ENCODE measurements at regions not wholly inside any gene's neighbourhood (a gene's known extent, or its start where the extent isn't known, plus 50 kb on each side); places are given as distances from the start of the nearest gene placed in this dataset.

DNA sequence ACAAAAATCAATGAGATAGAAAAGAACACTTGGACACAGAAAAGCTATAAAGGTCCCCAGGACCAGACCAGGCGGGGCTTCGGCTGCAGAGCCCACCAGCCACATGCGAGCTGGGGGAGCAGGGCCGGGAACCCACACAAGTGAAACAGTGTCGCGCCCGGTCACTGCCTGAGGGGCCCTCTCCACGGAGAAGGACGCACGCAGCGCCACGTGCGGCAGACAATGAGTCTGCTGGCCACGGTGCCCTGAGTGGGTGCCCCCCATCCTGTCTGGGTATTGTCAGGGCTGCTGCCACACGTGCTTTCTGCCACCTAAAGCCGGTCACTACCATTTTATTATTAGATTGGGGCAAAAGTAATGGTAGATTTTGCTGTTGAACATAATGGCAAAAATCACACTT is 207.9 kb upstream of the HDAC4 start:
- DNase-seq: no peak

DNA sequence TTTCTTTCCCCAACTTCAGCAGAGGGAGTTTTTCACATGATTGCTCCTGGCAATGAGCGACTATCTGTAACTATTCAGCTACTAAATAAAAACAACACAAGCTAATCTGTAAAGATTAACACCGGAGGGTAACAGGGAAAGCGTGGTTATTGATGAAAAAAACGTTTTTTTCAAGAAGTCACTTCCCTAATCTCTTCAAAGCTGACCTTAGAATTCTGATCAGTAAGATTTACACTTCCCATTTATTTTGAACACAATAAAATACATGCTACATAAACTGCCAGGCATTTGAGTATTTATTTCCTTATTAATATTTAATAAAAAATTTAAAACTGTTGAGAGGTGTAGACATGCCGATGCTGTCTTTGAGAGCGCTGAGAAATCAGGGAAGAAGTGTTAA is 207.4 kb upstream of the HDAC4 start:
- no peak for DNase-seq

- DNase-seq: no peak
These were observed 206.8 kb upstream of the HDAC4 start for GRCh38 chr2:239607517-239608191.

GRCh38 chr2:239606741-239607516 is 206.1 kb upstream of the HDAC4 start:
- no peak for DNase-seq

- no peak for DNase-seq
These were observed 205.2 kb upstream of the HDAC4 start for GRCh38 chr2:239605976-239606375.

- DNase-seq: no peak
These were observed 204.6 kb upstream of the HDAC4 start for GRCh38 chr2:239605409-239605808.

- DNase-seq: no peak
These were observed 204.0 kb upstream of the HDAC4 start for GRCh38 chr2:239604861-239605260.

GRCh38 chr2:239603411-239604356 is 202.9 kb upstream of the HDAC4 start:
- no peak for DNase-seq

DNA sequence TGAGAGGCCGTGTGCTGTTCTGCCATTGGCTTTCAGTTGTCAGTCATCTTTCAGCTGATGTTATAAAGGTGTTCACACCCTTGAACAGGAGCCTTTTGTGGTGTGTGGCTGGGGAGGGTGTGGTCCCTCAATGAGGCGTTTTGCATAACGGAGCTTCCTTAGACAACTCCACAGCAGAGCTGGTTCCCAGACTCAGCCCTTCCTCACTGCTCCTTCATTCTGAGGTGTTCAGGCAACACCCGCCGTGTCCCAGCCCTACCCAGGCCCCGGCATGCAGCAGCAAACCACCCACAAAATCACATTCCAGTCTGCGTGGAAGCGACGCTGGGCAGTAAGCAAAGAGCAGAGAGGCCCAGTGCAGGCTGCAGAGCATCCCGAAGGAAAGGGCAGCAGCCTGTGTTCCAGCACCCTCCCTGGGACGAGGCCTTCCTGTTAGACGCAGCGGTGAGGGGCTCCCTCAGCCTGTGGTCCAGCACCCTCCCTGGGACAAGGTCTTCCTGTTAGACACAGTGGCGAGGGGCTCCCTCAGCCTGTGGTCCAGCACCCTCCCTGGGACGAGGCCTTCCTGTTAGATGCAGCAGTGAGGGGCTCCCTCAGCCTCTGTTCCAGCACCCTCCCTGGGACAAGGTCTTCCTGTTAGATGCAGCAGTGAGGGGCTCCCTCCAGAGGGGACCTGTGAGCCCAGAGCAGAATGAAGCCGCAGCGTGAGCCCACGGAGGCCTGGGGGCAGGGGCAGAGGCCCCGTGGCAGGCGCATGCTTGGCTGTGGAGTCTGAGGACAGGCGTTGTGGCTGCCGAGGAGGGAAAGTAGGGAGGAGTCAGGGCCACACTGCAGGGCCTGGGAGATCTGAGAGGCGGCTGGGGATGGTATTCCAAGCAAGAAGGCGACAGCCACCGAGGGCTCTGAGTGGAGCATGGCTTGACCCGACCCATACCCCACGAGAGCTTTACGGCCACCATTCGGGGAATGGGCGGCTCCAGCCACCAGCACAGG is 201.8 kb upstream of the HDAC4 start:
- DNase-seq: no peak

DNA sequence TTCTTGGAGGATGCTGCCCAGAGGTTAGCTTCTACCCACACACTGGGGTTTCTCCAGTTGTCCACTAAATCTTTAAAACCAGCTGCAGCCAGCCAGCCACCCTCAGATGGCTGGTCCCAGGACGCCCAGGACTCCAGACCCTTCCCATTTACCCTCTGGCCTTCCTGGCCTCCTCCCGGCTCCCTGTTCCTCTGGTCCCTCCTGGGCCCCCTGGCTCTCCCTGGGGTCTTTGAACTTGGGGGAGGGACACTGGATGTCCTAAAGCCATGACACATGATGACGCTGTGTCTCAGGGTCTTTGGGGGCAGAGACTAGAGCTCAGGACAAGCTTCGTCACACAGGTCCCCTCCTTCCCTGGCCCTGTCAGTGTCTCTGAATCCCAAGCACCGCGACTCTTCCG is 201.1 kb upstream of the HDAC4 start:
- no peak for DNase-seq

- no peak for DNase-seq
These were observed 200.5 kb upstream of the HDAC4 start for GRCh38 chr2:239601201-239601851.

GRCh38 chr2:239600650-239601049 is 199.8 kb upstream of the HDAC4 start:
- DNase-seq: no peak

- DNase-seq: no peak
These were observed 199.3 kb upstream of the HDAC4 start for GRCh38 chr2:239600001-239600593.

- DNase-seq: no peak
These were observed 198.5 kb upstream of the HDAC4 start for GRCh38 chr2:239599299-239599698.

DNA sequence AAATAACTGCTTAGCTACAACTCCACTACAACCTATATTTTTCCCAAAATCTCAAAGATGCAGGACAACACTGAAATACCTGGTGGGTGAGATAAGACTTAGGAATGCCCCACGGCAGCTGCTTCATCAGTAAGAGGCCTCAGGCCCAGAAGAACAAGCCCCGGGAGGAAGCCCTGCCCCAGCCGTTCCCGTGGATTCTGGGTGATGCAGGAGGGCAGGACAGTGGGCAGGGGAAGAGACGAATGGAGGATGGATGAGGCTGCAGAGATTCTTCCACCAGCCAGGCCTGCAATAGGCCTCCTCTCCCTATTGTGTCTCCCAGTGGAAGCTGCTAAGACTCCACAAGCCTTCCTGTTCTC is 197.9 kb upstream of the HDAC4 start:
- DNase-seq: no peak

DNA sequence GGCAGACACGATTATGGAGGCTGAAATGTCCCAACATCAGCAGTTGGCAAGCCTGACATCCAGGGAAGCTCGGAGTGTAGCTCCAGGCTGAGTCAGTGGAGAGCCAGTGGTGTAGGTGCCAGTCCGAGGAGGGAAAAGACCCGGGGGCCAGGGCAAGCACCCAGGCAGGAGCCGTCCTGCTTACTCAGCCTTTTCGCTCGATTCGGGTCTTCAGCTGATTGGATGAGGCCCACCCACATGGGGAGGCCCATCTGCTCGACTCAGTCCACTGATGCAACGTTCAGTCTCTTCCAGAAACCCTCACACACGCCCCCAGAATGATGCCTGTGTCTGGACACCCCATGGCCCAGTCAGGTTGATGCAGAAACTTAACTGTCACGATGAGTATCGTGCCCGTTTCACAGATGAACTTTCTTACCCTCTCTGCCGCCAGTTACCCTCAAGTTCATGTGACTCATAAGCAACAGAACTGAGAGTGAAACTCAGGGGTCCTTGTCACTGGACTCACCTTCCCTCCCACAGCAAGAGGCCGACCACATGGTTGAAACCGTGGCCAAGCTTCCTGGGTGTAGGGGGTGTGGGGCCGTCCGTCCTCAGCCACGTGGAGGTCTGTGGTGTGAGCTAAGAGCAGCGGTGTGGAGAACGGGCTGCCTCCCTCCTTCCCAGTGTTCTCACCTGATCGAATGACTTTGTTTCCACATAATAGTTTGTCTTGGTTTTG is 197.4 kb upstream of the HDAC4 start:
- DNase-seq: no peak

- no peak for DNase-seq
These were observed 196.4 kb upstream of the HDAC4 start for GRCh38 chr2:239597216-239597615.

DNA sequence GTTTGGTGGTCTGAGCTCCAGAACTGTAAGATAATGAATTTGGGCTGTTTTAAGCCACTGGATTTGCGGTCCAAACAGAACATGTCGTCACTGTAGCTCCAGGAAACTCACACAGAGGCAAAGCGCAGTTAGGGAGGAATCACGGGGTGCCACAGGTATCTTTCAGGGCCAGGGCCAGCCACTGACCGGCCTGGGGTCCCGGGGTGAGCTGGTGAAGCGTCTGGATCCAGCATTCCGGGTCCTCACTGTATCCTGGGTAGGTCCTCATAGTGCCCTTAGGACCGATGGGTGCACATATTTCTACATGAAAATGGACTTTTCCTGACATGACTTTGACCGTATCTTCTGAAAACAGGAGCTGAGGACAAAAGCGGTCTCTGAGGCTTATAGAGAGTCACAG is 196.0 kb upstream of the HDAC4 start:
- DNase-seq: no peak

- DNase-seq: no peak
These were observed 195.4 kb upstream of the HDAC4 start for GRCh38 chr2:239596253-239596652.

DNA sequence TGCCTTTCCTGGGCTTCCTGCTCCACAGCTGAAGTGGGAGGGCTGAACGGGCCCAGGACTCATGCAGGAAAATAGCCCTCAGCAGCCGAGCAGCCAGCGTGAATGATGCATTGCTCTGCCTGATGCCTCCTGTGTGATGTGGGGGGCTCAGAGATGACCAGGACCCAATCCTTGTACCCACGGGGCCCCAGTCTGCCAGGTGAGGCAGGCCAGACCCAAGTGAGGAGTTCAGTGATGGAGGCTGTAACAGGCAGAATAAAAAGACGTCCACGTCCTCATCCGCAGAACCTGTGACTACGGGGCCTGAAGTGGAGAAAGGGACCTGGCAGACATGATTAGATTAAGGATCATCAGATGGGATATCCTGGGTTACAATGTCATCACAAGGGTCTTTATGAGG is 194.9 kb upstream of the HDAC4 start:
- DNase-seq: no peak

Measured in NK-92 treated with Interleukin-12 subunit alpha and Interleukin-12 subunit beta, amount 100 ng/mL, for 24 hours (cell line).